ENCODE measurements at regions not wholly inside any gene's neighbourhood (a gene's known extent, or its start where the extent isn't known, plus 50 kb on each side); places are given as distances from the start of the nearest gene placed in this dataset.

GRCh38 chr4:182143086-182143821 is 99.9 kb upstream of the TENM3 start:
- intact Hi-C loops (cut with DNase I), result no loop called here
- H3K27ac ChIP-seq, result no peak overlapping the region

DNA sequence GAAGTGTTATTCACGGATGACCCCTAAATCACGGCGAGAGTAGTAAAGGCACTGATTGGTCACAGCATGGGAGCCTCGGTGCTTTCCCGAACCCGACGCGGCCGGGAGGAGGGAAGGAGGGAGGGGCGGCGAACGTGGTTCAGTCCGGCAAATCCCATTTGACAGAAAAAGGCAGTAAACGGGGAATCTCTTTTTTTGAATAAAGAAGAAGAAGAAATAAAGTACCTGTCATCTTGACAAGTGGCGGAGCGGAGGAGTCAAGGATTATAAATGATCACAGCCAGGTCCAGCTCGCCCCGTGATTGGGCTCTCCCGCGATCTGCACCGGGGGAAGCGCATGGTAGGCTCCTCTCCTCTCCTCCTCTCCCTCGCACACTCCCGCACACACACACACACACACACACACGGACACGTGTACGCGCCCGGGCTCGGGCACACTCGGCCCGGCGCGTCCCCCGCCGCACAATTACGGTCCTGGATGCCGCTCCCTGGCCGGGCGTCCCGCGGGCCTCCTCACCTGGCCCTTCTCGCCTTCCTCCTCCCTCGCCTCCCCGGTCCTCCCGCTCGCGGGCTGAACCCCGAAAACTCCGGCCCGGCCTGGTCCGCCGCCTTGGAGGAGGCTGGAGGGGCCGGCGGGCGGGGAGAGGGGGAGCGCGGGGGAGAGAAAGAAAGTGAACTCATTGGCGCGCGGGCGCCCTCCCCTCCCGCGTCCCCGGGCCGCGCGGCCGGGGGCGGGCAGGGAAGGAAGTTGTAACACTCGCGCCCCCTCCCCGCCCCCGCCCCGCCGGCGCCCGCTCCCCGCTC is 99.2 kb upstream of the TENM3 start:
- intact Hi-C loops (cut with DNase I), result no loop called here
- Histone ChIP-seq H3K4me3 (peak overlapping the region; percentile 27 to 71 (median 54)), H3K27me3 (peaks cover 7 to 99% (median 90%) of the 10 kb centered on the region in 7 donors), H3K36me3 (no peaks in the 10 kb centered on the region), H3K4me1 (peaks cover 0 to 30% (median 23%) of the 10 kb centered on the region in 9 donors), H3K9me3 (no peaks in the 10 kb centered on the region), H3K27ac (no peak overlapping the region)
- TF ChIP-seq, protein P1, sequence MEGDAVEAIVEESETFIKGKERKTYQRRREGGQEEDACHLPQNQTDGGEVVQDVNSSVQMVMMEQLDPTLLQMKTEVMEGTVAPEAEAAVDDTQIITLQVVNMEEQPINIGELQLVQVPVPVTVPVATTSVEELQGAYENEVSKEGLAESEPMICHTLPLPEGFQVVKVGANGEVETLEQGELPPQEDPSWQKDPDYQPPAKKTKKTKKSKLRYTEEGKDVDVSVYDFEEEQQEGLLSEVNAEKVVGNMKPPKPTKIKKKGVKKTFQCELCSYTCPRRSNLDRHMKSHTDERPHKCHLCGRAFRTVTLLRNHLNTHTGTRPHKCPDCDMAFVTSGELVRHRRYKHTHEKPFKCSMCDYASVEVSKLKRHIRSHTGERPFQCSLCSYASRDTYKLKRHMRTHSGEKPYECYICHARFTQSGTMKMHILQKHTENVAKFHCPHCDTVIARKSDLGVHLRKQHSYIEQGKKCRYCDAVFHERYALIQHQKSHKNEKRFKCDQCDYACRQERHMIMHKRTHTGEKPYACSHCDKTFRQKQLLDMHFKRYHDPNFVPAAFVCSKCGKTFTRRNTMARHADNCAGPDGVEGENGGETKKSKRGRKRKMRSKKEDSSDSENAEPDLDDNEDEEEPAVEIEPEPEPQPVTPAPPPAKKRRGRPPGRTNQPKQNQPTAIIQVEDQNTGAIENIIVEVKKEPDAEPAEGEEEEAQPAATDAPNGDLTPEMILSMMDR (IDR thresholded peaks at IDR 0.05), result no peak
- 0% methylated on average over 41 to 79 of the region's 79 CpGs for WGBS, 2 donors
- no peak for DNase-seq
- peak; percentile 36 to 76 (median 56) for ATAC-seq

More at GRCh38 chr4:182143086-182143821, 99.9 kb upstream of the TENM3 start:
- WGBS, 2 donors, result 1% methylated on average over 36 of the region's 36 CpGs
- TF ChIP-seq, protein P1 (IDR thresholded peaks at IDR 0.05), result no peak
- peaks cover 0 to 30% (median 23%) of the 10 kb centered on the region in 9 donors for H3K4me1 ChIP-seq
- no peaks in the 10 kb centered on the region for H3K9me3 ChIP-seq
- peak overlapping the region; percentile 7 to 71 (median 54) for H3K4me3 ChIP-seq
- H3K36me3 ChIP-seq, result no peaks in the 10 kb centered on the region
- DNase-seq, result no peak
- H3K27me3 ChIP-seq, result peaks cover 7 to 99% (median 90%) of the 10 kb centered on the region in 7 donors
- peak in 5 of 8 donors; percentile 7 to 28 (median 14) for ATAC-seq

- ATAC-seq, result peak in 2 of 8 donors; percentile 31 to 44
- peak overlapping the region; percentile 21 to 71 (median 54) for H3K4me3 ChIP-seq
- H3K36me3 ChIP-seq, result no peaks in the 10 kb centered on the region
- H3K27ac ChIP-seq, result no peak overlapping the region
- H3K4me1 ChIP-seq, result peaks cover 0 to 30% (median 23%) of the 10 kb centered on the region in 9 donors
- peaks cover 7 to 99% (median 95%) of the 10 kb centered on the region in 7 donors for H3K27me3 ChIP-seq
- intact Hi-C loops (cut with DNase I), result no loop called here
- no peak for DNase-seq
- no peaks in the 10 kb centered on the region for H3K9me3 ChIP-seq
- TF ChIP-seq, protein P1 (IDR thresholded peaks at IDR 0.05), result no peak
- WGBS, 2 donors, result 1% methylated on average over 59 to 93 of the region's 93 CpGs
Observed at GRCh38 chr4:182144626-182145333, 98.4 kb upstream of the TENM3 start.
